HepG2 (cell line): ENCODE measurements at regions not wholly inside any gene's neighbourhood (a gene's known extent, or its start where the extent isn't known, plus 50 kb on each side); places are given as distances from the start of the nearest gene placed in this dataset.

Source experiments
- ATAC-seq: fragments of 200-7000 bp; cut with Tn5 transposase; 3 replicates; pipeline ENCODE4 v1.9.1; 2020; ENCODE audit warnings: mild to moderate bottlenecking, moderate library complexity
- BruUV-seq: library from RNA; stranded (reverse); fragments of 400-500 nt; replicated peaks from 2 replicates; lab custom pipeline; 2021; lab: Mats Ljungman, UMichigan
- CTCF ChIA-PET: fragments of 300-600 bp; formaldehyde crosslinking; extraction: SDS; loops from one replicate; lab custom pipeline; 2021; ENCODE audit warnings: low total read pairs, inconsistent platforms, low intra/inter-chr PET ratio; lab: Yijun Ruan, JAX
- POLR2A ChIA-PET: fragments of 350-600 bp; sonication (Branson Sonifier 250); formaldehyde crosslinking; loops from one replicate; lab custom pipeline; 2020; ENCODE audit warnings: antibody characterized with exemption, inconsistent platforms; lab: Yijun Ruan, JAX
- DNase-seq: peaks from one replicate; pipeline ENCODE4 v3.0.0-alpha.2; 2015; ENCODE audit warnings: low spot score
- FAIRE-seq: peaks from 3 replicates; lab custom pipeline; 2011; peaks lifted over from hg19 to GRCh38; lab: Jason Lieb, UNC
- H2AFZ ChIP-seq: one replicate; pipeline ENCODE4 v1.6.1; 2011; ENCODE audit warnings: low read length, inconsistent platforms
- H3K27ac ChIP-seq: fragments of 300-600 bp; 3 replicates; pipeline ENCODE4 v1.8.0; 2011; ENCODE audit warnings: mixed run types, mild to moderate bottlenecking, mixed read lengths, low read length, inconsistent platforms; ENCODE audit not compliant: insufficient read depth; ENCODE audit errors: extremely low read length
- H3K27me3 ChIP-seq, 2 experiments: fragments of 200-600 bp in 1 of 2; 2 replicates in 1 of 2; 3 replicates in 1 of 2; pipeline versions ENCODE4 v1.6.0 to v1.8.0; 2011; ENCODE audit warnings: low read length in 2 of 2, mild to moderate bottlenecking in 2 of 2, moderate library complexity in 2 of 2, inconsistent platforms in 1 of 2; ENCODE audit not compliant: insufficient read depth in 2 of 2, control insufficient read depth in 1 of 2
- H3K36me3 ChIP-seq, 2 experiments: fragments of 200-600 bp in 1 of 2; replicated peaks in 1 of 2; 2 replicates in 1 of 2; 3 replicates in 1 of 2; pipeline versions ENCODE4 v1.5.1 to v1.8.0; 2011; ENCODE audit warnings: low read length in 2 of 2, inconsistent platforms in 1 of 2; ENCODE audit not compliant: insufficient read depth in 2 of 2, control insufficient read depth in 1 of 2
- H3K4me1 ChIP-seq: 2 replicates; pipeline ENCODE4 v1.5.1; 2012; ENCODE audit warnings: low read length, inconsistent platforms; ENCODE audit not compliant: insufficient read depth
- H3K4me2 ChIP-seq: 2 replicates; pipeline ENCODE4 v1.6.0; 2011; ENCODE audit warnings: low read depth, low read length, inconsistent platforms
- H3K4me3 ChIP-seq, 3 experiments: fragments of 200-600 bp in 1 of 3; sonication (generic), shearing (Covaris generic) in 1 of 3; replicated peaks in 1 of 3; 2 replicates each; pipeline ENCODE4 v1.5.1; 2011 to 2016; ENCODE audit warnings: low read length in 3 of 3, inconsistent platforms in 2 of 3, low read depth in 2 of 3, mild to moderate bottlenecking in 2 of 3, control low read depth in 1 of 3, mixed read lengths in 1 of 3; ENCODE audit not compliant: insufficient read depth in 1 of 3
- H3K79me2 ChIP-seq: one replicate; pipeline ENCODE4 v1.6.1; 2011; ENCODE audit warnings: low read length, inconsistent platforms; ENCODE audit not compliant: insufficient read depth
- H3K9ac ChIP-seq: 2 replicates; pipeline ENCODE4 v1.6.0; 2011; ENCODE audit warnings: mild to moderate bottlenecking, low read depth, low read length, inconsistent platforms; ENCODE audit not compliant: insufficient read depth
- H3K9me3 ChIP-seq: 2 replicates; pipeline ENCODE4 v1.5.1; 2012; ENCODE audit warnings: mild to moderate bottlenecking, low read length
- H4K20me1 ChIP-seq: 2 replicates; pipeline ENCODE4 v1.6.0; 2011; ENCODE audit warnings: inconsistent platforms, mild to moderate bottlenecking, low read length, moderate library complexity; ENCODE audit not compliant: insufficient read depth
- MTA3 ChIP-seq: sonication (generic); formaldehyde crosslinking; IDR thresholded peaks from 2 replicates; pipeline ENCODE4 v1.4.0; 2020; ENCODE audit warnings: missing genetic modification reagents
- PRMT3 ChIP-seq: sonication (generic); formaldehyde crosslinking; IDR thresholded peaks from 2 replicates; pipeline ENCODE4 v1.8.1; 2022; ENCODE audit warnings: low read depth, mild to moderate bottlenecking, moderate library complexity, missing genetic modification reagents, borderline replicate concordance
- ZNF329 ChIP-seq: sonication (generic); formaldehyde crosslinking; IDR thresholded peaks from 2 replicates; pipeline ENCODE4 v1.9.0; 2021; ENCODE audit warnings: low read depth, mild to moderate bottlenecking, missing genetic modification reagents
- ZSCAN31 ChIP-seq: sonication (generic); formaldehyde crosslinking; IDR thresholded peaks from 2 replicates; pipeline ENCODE4 v1.5.0; 2020; ENCODE audit warnings: low read depth, mild to moderate bottlenecking, missing genetic modification reagents
- WGBS: methylation state at CpG from one replicate; pipeline ENCODE4 v1.1.6; 2017; ENCODE audit warnings: low lambda C conversion rate; 5-methylcytosine and 5-hydroxymethylcytosine counted together
- in situ Hi-C: cut with HindIII; loops from 2 replicates; pipeline ENCODE4 v1.10.0; 2017; ENCODE audit warnings: low pct_unique_long_range_greater_than_20kb; ENCODE audit not compliant: extremely low pct_ligation_motif_present
- intact Hi-C: fragments of 100-400 bp; cut with micrococcal nuclease; formaldehyde crosslinking; loops from one replicate; pipeline ENCODE4 v1.10.0; 2022; ENCODE audit not compliant: unreplicated experiment
- TF ChIP-seq, protein P1 (sequence below): sonication (generic); formaldehyde crosslinking; IDR thresholded peaks from 2 replicates; pipeline ENCODE4 v1.5.0; 2020; ENCODE audit warnings: missing genetic modification reagents, mild to moderate bottlenecking, borderline replicate concordance
- TF ChIP-seq, protein P2 (sequence below): sonication (generic); formaldehyde crosslinking; IDR thresholded peaks from 2 replicates; pipeline ENCODE4 v1.9.0; 2021; ENCODE audit warnings: missing genetic modification reagents, borderline replicate concordance
- TF ChIP-seq, protein P3 (sequence below): sonication (generic); formaldehyde crosslinking; IDR thresholded peaks from 2 replicates; pipeline ENCODE4 v1.9.0; 2022; ENCODE audit warnings: low read depth, missing genetic modification reagents

DNA sequence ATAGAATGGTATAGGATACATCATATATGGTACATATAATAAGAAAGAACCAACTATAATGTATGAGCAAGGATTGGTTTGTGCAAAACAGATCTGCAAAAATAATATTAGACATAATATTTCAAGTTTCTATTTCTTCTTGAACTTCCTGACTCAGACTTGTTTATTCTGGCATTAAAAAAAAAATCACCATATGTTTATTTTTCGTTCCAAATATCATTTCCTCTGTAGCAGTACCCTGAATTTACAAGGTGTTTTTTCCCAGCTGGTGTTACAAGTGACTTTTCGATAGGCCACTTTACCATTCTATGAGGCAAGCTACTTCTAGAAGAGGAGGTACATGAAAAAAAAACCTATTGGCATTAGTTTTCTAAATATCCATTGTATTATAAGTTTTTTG, 785.0 kb downstream of the PDCD6IP start:
- H3K27ac ChIP-seq = no peak overlapping the region
- H3K4me1 ChIP-seq = no peaks in the 10 kb centered on the region
- ChIA-PET CTCF (no interaction called here), POLR2A (no interaction called here)
- no peaks in the 10 kb centered on the region for H3K36me3 ChIP-seq
- TF ChIP-seq MTA3 (CRISPR knock-in tag) (no peak), PRMT3 (CRISPR knock-in tag) (no peak), ZSCAN31 (CRISPR knock-in tag) (no peak), ZNF329 (CRISPR knock-in tag) (no peak)
- TF ChIP-seq, protein P1, sequence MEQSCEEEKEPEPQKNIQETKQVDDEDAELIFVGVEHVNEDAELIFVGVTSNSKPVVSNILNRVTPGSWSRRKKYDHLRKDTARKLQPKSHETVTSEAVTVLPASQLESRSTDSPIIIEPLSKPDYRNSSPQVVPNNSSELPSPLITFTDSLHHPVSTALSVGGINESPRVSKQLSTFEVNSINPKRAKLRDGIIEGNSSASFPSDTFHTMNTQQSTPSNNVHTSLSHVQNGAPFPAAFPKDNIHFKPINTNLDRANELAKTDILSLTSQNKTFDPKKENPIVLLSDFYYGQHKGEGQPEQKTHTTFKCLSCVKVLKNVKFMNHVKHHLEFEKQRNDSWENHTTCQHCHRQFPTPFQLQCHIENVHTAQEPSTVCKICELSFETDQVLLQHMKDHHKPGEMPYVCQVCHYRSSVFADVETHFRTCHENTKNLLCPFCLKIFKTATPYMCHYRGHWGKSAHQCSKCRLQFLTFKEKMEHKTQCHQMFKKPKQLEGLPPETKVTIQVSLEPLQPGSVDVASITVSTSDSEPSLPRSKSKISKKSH (CRISPR knock-in tag) = no peak
- TF ChIP-seq, protein P2, sequence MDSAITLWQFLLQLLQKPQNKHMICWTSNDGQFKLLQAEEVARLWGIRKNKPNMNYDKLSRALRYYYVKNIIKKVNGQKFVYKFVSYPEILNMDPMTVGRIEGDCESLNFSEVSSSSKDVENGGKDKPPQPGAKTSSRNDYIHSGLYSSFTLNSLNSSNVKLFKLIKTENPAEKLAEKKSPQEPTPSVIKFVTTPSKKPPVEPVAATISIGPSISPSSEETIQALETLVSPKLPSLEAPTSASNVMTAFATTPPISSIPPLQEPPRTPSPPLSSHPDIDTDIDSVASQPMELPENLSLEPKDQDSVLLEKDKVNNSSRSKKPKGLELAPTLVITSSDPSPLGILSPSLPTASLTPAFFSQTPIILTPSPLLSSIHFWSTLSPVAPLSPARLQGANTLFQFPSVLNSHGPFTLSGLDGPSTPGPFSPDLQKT (CRISPR knock-in tag) = no peak
- TF ChIP-seq, protein P3, sequence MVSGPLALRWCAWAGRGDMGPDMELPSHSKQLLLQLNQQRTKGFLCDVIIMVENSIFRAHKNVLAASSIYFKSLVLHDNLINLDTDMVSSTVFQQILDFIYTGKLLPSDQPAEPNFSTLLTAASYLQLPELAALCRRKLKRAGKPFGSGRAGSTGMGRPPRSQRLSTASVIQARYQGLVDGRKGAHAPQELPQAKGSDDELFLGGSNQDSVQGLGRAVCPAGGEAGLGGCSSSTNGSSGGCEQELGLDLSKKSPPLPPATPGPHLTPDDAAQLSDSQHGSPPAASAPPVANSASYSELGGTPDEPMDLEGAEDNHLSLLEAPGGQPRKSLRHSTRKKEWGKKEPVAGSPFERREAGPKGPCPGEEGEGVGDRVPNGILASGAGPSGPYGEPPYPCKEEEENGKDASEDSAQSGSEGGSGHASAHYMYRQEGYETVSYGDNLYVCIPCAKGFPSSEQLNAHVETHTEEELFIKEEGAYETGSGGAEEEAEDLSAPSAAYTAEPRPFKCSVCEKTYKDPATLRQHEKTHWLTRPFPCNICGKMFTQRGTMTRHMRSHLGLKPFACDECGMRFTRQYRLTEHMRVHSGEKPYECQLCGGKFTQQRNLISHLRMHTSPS = no peak
- no peak overlapping the region for H3K4me3 ChIP-seq
- FAIRE-seq (no peak), DNase-seq (no peak), ATAC-seq (no peak)
- H3K27me3 ChIP-seq = no peaks in the 10 kb centered on the region
- no peak overlapping the region for H3K9ac ChIP-seq
- no peaks in the 10 kb centered on the region for H4K20me1 ChIP-seq
- no TSS peak for BruUV-seq
- no peak overlapping the region for H2AFZ ChIP-seq
- H3K9me3 ChIP-seq = peaks cover 73% of the 10 kb centered on the region
- no peaks in the 10 kb centered on the region for H3K79me2 ChIP-seq
- in situ Hi-C loops = no loop called here
- intact Hi-C loops = no loop called here
- no peak overlapping the region for H3K4me2 ChIP-seq
- 1% methylated on average over 2 of the region's 2 CpGs for WGBS
